Panc1 (cell line): ENCODE measurements at regions not wholly inside any gene's neighbourhood (a gene's known extent, or its start where the extent isn't known, plus 50 kb on each side); places are given as distances from the start of the nearest gene placed in this dataset.
A peak's percentile ranks its signal among the peaks of the same experiment; 100 is the strongest.

Experiments used
- ATAC-seq: fragments of 200-7000 bp; cut with Tn5 transposase; 2 replicates; pipeline ENCODE4 v1.9.1; 2020; ENCODE audit warnings: mild to moderate bottlenecking, moderate library complexity
- BruUV-seq: library from RNA; stranded (reverse); fragments of 400-500 nt; replicated peaks from 2 replicates; lab custom pipeline; 2021; lab: Mats Ljungman, UMichigan
- CTCF ChIA-PET: fragments of 300-600 bp; sonication (Branson Sonifier 250); formaldehyde crosslinking; loops from one replicate; lab custom pipeline; 2022; ENCODE audit warnings: antibody characterized with exemption; lab: Charles Lee
- POLR2A ChIA-PET: fragments of 300-600 bp; sonication (Branson Sonifier 250); formaldehyde crosslinking; loops from one replicate; lab custom pipeline; 2022; ENCODE audit warnings: antibody characterized with exemption; lab: Charles Lee
- DNase-seq: peaks from one replicate; pipeline ENCODE4 v3.0.0-alpha.2; 2010; ENCODE audit warnings: low read depth, low spot score
- H3K27ac ChIP-seq: 2 replicates; pipeline ENCODE4 v1.5.1; 2011; ENCODE audit warnings: mild to moderate bottlenecking, low read length, inconsistent platforms
- H3K27me3 ChIP-seq: fragments of 200-500 bp; sonication (Bioruptor generic); 2 replicates; pipeline ENCODE4 v1.6.0; 2014; ENCODE audit warnings: low read length, inconsistent platforms; ENCODE audit not compliant: control insufficient read depth, insufficient read depth
- H3K36me3 ChIP-seq: fragments of 200-500 bp; sonication (Bioruptor generic); 2 replicates; pipeline ENCODE4 v1.5.1; 2014; ENCODE audit warnings: inconsistent platforms, mild to moderate bottlenecking, low read length, moderate library complexity; ENCODE audit not compliant: control insufficient read depth, insufficient read depth
- H3K4me1 ChIP-seq: 2 replicates; pipeline ENCODE4 v1.5.1; 2011; ENCODE audit warnings: inconsistent platforms, mild to moderate bottlenecking, low read length, moderate library complexity; ENCODE audit not compliant: control insufficient read depth, insufficient read depth
- H3K4me3 ChIP-seq, 2 experiments: 2 replicates each; pipeline ENCODE4 v1.5.1; 2011 to 2012; ENCODE audit warnings: low read depth in 2 of 2, low read length in 2 of 2, mild to moderate bottlenecking in 2 of 2, inconsistent platforms in 1 of 2, moderate library complexity in 1 of 2
- H3K9me3 ChIP-seq: fragments of 200-500 bp; sonication (Bioruptor generic); 2 replicates; pipeline ENCODE4 v1.5.1; 2014; ENCODE audit warnings: low read depth, mild to moderate bottlenecking, inconsistent platforms, low read length, moderate library complexity; ENCODE audit not compliant: control insufficient read depth, insufficient read depth
- POLR2AphosphoS5 ChIP-seq: IDR thresholded peaks from 2 replicates; pipeline ENCODE4 v1.6.1; 2012; ENCODE audit warnings: mild to moderate bottlenecking, low read depth, low read length, moderate library complexity
- SIN3A ChIP-seq: IDR thresholded peaks from 2 replicates; pipeline ENCODE4 v1.6.1; 2012; ENCODE audit warnings: low read depth, mild to moderate bottlenecking, low read length, moderate library complexity, borderline replicate concordance; ENCODE audit not compliant: insufficient read depth
- TCF7L2 ChIP-seq: IDR thresholded peaks from 2 replicates; pipeline ENCODE4 v1.6.1; 2011; ENCODE audit warnings: mild to moderate bottlenecking, low read depth, low read length, inconsistent platforms
- in situ Hi-C: cut with HindIII; loops from 2 replicates; pipeline ENCODE4 v1.10.0; 2016; ENCODE audit warnings: low sequenced_read_pairs, low pct_unique_long_range_greater_than_20kb
- intact Hi-C: fragments of 100-400 bp; cut with micrococcal nuclease; formaldehyde crosslinking; loops from one replicate; pipeline ENCODE4 v1.10.0; 2022; ENCODE audit not compliant: unreplicated experiment
- TF ChIP-seq, protein P1 (sequence below): fragments of 450-650 bp; IDR thresholded peaks from 2 replicates; pipeline ENCODE4 v1.5.1; 2017; ENCODE audit warnings: mild to moderate bottlenecking
- TF ChIP-seq, protein P2 (sequence below), 2 experiments: IDR thresholded peaks; 2 replicates each; pipeline ENCODE4 v1.6.1; 2011 to 2012; ENCODE audit warnings: low read depth in 2 of 2, control low read depth in 1 of 2, low read length in 1 of 2, mild to moderate bottlenecking in 1 of 2, moderate library complexity in 1 of 2; ENCODE audit not compliant: insufficient read depth in 1 of 2

DNA sequence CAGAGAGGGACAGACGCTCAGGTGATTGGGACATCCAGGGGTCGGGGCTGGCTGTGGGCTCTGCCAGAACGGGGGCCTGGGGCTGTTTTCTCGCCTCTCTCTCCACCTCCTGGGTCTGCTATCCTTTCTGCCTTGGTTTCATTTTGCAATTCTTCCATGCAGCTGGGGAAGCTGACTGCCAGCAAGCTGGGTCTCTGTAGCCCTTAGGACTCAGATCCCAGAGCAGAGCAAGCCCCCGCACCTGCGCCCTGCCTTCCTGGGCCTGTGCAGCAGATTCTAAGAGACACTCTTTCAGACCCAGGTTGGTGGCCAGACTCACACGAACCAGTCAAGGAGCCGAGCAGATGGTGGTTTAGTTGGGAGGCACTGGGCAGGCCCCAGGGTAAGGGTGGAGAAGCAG, 59.1 kb upstream of the GRPEL1 start:
- POLR2A ChIA-PET, result no interaction called here

DNA sequence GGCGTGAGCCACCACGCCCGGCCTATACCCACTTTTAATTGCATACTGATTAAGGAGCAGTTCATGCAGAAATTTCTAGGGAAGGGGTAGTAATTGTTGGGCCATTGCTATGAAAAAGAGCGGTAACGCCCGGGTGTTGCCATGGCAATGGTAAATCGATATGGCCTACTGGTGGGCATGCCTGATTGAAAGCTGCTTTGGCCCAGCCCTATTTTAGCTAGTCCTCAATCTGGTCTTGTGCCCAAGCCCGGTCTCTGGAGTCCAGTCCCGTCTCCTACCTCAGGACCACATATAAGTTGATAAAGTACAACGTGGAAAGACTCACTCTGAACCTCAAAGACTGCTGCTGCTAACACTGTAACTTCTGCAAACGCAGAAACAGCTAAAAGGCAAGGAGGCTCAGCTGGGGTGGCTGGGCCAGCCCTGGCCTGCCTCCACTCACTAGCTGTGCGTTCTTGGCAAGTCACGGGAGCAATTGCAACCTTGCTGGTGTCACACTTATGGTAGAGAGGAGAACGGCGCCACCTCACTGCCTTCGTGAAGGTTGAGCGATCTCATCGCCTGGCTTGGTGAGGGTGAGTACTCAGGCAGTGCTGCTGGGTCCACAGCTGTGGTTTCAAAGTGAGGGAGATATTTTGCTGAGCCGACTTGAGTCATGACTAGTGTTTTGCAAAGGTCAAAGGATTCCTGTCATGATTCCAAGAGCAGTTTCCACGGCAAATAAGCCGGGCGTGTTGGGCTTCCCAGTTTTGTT, 57.0 kb upstream of the GRPEL1 start:
- no peaks in the 10 kb centered on the region for H3K4me1 ChIP-seq
- no peaks in the 10 kb centered on the region for H3K27me3 ChIP-seq
- ATAC-seq (peak; percentile 73; the same call in 1 of the 2 replicates), DNase-seq (no peak)
- H3K9me3 ChIP-seq, result no peaks in the 10 kb centered on the region
- intact Hi-C loops, result no loop called here
- ChIA-PET CTCF (no interaction called here), POLR2A (no interaction called here)
- H3K4me3 ChIP-seq, result no peak overlapping the region
- no peak overlapping the region for H3K27ac ChIP-seq
- TF ChIP-seq SIN3A (no peak), POLR2AphosphoS5 (no peak), TCF7L2 (no peak)
- TF ChIP-seq, protein P1, sequence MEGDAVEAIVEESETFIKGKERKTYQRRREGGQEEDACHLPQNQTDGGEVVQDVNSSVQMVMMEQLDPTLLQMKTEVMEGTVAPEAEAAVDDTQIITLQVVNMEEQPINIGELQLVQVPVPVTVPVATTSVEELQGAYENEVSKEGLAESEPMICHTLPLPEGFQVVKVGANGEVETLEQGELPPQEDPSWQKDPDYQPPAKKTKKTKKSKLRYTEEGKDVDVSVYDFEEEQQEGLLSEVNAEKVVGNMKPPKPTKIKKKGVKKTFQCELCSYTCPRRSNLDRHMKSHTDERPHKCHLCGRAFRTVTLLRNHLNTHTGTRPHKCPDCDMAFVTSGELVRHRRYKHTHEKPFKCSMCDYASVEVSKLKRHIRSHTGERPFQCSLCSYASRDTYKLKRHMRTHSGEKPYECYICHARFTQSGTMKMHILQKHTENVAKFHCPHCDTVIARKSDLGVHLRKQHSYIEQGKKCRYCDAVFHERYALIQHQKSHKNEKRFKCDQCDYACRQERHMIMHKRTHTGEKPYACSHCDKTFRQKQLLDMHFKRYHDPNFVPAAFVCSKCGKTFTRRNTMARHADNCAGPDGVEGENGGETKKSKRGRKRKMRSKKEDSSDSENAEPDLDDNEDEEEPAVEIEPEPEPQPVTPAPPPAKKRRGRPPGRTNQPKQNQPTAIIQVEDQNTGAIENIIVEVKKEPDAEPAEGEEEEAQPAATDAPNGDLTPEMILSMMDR, result no peak
- TF ChIP-seq, protein P2, sequence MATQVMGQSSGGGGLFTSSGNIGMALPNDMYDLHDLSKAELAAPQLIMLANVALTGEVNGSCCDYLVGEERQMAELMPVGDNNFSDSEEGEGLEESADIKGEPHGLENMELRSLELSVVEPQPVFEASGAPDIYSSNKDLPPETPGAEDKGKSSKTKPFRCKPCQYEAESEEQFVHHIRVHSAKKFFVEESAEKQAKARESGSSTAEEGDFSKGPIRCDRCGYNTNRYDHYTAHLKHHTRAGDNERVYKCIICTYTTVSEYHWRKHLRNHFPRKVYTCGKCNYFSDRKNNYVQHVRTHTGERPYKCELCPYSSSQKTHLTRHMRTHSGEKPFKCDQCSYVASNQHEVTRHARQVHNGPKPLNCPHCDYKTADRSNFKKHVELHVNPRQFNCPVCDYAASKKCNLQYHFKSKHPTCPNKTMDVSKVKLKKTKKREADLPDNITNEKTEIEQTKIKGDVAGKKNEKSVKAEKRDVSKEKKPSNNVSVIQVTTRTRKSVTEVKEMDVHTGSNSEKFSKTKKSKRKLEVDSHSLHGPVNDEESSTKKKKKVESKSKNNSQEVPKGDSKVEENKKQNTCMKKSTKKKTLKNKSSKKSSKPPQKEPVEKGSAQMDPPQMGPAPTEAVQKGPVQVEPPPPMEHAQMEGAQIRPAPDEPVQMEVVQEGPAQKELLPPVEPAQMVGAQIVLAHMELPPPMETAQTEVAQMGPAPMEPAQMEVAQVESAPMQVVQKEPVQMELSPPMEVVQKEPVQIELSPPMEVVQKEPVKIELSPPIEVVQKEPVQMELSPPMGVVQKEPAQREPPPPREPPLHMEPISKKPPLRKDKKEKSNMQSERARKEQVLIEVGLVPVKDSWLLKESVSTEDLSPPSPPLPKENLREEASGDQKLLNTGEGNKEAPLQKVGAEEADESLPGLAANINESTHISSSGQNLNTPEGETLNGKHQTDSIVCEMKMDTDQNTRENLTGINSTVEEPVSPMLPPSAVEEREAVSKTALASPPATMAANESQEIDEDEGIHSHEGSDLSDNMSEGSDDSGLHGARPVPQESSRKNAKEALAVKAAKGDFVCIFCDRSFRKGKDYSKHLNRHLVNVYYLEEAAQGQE (IDR thresholded peaks at IDR 0.05; ENCODE audit: insufficient read depth in 1 of 2, low read depth in 2 of 2, low read length in 1 of 2), result no peak
- BruUV-seq, result no TSS peak
- no peaks in the 10 kb centered on the region for H3K36me3 ChIP-seq
- in situ Hi-C loops, result no loop called here

More for the DNA sequence above, 59.1 kb upstream of the GRPEL1 start:
- Histone ChIP-seq H3K4me1 (no peaks in the 10 kb centered on the region), H3K27me3 (no peaks in the 10 kb centered on the region), H3K4me3 (no peak overlapping the region), H3K9me3 (no peaks in the 10 kb centered on the region), H3K27ac (no peak overlapping the region), H3K36me3 (no peaks in the 10 kb centered on the region)
- CTCF ChIA-PET, result no interaction called here
- BruUV-seq, result no TSS peak
- DNase-seq (no peak), ATAC-seq (no peak)
- TF ChIP-seq, protein P1, result no peak
- TF ChIP-seq POLR2AphosphoS5, result no peak
- no peak for TF ChIP-seq SIN3A
- TF ChIP-seq TCF7L2, result no peak
- TF ChIP-seq, protein P2 (IDR thresholded peaks at IDR 0.05; ENCODE audit: insufficient read depth in 1 of 2, low read depth in 2 of 2, low read length in 1 of 2), result no peak
- in situ Hi-C loops, result no loop called here
- intact Hi-C loops, result no loop called here
